NCI-H1105 treated with DMSO at 0.1 percent for 48 hours (cell line): ENCODE measurements at regions not wholly inside any gene's neighbourhood (a gene's known extent, or its start where the extent isn't known, plus 50 kb on each side); places are given as distances from the start of the nearest gene placed in this dataset.

ENCODE experiments used
- DNase-seq: peaks from one replicate; lab custom pipeline; 2025; lab: John Stamatoyannopoulos, UW

- no peak for DNase-seq
Measured at GRCh38 chr20:20877079-20877478, 164.6 kb upstream of the RALGAPA2 start.

GRCh38 chr20:20875716-20876115 is 163.3 kb upstream of the RALGAPA2 start:
- DNase-seq = no peak

DNA sequence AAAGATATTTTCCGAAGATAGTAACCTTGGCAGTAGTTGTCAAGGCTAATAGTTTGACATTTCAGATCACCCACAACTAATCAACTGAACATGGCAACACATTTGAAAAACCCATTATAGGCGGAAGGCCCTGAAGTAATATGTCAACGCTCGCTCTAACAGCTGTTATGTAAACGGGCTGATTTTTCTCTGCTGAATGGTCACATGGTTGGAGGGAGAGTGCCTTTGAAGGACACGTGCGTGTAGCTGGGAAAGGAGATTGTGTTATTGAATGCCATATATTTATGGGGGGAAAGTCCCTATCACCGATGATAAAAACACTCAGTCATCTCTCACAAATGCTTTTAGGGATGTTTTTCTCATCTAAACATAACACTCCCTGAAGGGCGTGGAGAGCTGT is 160.0 kb upstream of the RALGAPA2 start:
- DNase-seq = no peak

DNA sequence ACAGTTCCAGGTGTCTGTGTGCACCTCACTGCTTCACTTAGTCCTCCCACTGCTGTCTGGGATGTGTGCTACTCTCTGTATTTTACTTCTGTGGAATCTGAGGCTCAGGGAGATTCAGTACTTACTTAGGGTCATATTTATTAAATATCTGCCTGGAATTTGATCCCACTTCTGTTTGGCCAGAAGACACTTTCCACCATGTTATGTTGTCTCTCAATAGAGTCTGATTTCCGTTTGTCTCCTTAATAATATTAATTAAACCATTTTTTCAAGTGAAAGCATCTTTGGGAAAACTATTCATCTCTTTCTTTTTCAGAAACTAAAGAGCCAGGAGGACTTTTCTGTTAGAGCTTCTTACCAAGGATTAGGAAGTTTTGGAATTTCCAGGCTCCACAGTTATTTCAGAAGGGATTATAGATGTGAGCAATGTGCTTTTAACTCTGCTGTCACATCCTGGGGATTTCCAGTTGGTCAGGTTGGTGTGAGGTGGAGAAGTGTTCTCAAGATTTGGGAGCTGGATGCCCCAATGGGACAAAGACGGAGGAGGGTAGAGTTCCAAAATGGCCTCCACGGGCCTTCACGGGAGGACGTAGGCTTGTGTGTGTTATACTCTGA is 156.8 kb upstream of the RALGAPA2 start:
- DNase-seq = no peak

- DNase-seq = peak; percentile 81
Measured at GRCh38 chr20:20864351-20865096, 152.1 kb upstream of the RALGAPA2 start.

DNA sequence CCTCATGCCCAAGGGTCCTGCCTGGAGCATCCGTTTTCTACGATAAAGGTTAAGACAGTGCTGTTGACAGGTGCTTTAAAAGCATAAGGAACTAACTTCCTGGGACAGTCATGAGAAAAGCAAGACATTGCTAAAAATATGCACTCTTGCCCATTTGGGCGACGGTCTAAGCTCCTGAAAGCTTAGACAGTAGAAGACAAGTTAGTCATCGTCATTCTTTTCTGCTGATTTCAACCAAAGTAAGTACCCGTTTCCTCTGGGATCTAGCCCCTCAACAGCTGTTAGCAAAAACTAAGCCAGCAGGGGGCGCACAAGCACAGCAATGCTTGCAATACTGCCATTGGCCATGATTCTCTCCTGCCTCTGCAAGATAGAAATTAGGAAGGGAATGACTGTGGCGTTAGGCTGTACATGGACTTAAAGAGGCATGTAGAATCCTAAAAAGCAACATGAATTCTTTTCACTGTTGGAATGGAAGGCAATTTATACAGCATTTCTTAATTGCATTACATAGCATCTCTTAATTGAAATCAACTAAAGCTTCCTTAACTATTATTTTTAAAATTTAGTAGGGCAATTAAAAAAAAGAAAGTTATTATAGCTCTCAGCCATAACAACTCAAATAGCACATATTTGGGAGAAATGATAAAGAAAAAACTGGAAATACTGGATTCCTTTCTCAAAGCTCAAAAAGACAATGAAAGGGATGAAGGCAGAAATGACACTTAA is 147.8 kb upstream of the RALGAPA2 start:
- peak; percentile 93 for DNase-seq

DNA sequence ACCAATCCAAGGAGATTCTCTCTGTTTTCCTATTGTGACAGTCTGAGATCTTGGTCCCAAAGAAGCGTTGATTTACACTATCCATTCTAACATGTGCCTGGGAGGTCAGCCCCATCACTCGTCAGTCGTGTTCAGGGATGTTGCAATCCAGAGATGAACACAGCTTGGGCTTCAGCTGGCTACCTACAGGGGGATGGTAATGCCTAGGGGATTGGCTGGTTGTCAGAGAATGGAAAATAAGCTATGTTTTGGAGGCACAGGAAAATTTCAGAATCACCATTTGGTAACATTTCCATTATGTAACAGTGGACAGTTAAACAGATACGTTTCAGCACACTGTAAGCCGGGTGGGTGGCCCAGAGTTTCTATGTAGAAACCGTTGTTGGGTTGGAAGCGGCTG is 147.1 kb upstream of the RALGAPA2 start:
- no peak for DNase-seq

DNA sequence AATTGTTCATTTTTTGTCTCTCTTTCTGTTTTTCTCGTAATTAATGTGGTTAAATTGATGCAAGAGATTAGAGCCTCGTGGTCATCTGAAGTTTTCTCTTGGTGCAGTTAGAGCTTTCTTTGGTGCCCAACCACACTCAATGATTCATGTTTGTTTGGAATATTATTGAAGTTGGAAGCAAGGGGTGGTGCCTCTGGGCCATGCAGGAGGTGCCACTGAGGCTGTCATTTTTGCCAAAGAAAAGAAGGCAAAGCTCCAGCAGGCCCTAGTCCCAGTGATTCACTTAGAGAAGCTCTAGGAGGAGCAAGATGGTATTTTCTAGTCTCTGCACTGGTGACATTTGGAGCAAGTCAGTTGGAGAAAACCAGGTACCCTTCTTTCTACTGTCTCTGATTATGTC is 144.5 kb upstream of the RALGAPA2 start:
- no peak for DNase-seq

GRCh38 chr20:20856306-20856705 is 143.9 kb upstream of the RALGAPA2 start:
- DNase-seq = no peak

GRCh38 chr20:20851385-20851784 is 138.9 kb upstream of the RALGAPA2 start:
- DNase-seq = no peak

- no peak for DNase-seq
Measured at GRCh38 chr20:20850407-20850806, 138.0 kb upstream of the RALGAPA2 start.

DNA sequence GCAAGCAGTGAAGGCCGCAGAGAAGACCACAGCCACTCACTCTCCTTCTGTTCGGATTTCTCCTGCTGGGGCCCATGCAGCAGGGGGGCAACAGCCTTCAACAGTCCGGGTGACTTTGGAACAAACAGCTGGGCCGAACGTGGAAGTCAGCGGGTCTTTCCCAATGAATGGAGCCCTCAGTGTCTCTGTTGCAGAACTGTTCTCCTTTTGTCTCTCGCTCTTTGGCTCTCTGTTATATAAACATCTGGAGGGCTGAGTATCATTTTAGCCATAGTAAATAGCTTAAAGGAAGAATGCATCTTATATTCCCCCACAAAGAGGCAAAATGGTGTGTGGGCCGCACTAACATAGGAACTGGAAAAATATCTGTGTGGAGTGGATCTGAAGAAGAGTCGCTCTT is 136.7 kb upstream of the RALGAPA2 start:
- no peak for DNase-seq

DNA sequence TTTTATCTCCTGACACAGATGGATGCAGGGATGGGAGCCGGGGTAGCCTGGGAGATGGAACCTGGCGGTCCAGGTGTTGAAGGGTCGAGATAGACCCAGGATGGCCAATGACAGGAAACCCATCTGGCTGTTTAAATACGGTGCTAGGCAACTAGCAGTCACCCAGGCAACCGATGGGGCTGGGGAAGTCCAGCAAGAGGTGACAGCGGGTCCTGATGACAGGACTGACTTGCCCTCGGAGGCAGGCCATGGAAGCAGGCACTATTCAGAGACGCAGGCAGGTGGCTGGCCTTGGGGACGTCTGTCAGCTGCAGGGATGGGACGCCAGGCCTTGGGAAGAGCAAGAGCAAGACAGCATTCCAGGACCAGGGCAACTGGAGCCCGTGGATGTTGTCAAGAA is 135.4 kb upstream of the RALGAPA2 start:
- DNase-seq = no peak

GRCh38 chr20:20843982-20844381 is 131.5 kb upstream of the RALGAPA2 start:
- DNase-seq = no peak

- DNase-seq = no peak
Measured at GRCh38 chr20:20839771-20840170, 127.3 kb upstream of the RALGAPA2 start.

DNA sequence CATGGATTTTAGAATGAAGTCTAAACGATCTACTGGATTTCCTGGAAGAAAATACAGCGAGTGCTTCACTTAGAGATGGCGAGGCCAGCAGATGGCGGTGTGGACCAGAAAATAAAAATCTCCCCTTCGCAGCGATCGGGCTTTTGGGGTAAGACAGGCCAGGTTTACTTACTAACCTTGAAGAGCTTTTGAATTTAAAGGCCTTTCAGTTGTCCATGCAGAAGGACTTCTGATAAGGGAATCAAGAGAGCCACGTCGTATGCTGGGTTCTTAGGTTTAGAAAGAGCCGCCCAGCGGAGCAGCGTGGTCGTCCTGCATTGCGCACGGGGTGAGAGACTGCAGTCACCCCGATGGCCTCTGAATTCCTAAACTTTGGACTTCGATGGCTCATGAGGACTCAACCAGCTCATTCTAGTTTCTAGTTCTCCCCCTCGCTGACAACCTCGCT is 125.2 kb upstream of the RALGAPA2 start:
- peak; percentile 95 for DNase-seq

- no peak for DNase-seq
Measured at GRCh38 chr20:20836836-20837235, 124.4 kb upstream of the RALGAPA2 start.

DNA sequence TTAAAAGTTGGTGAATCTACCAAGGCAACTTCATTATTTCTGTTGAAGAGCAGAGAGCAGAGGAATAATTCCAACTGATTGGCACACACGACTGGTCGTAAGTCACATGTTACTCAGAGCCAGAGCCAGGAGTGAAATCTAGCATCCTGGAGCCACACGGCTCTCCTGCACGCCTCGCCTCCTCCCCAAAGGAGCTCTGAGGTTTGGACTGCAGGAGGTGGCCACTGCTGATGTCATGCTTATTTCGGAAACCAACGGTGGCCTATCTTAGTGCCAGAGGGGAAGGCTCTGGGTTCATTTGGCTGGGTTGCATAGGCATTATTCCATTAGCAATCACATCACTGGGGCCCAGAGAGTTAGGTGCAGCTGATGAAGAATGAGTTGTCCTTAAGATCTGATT is 123.5 kb upstream of the RALGAPA2 start:
- no peak for DNase-seq

DNA sequence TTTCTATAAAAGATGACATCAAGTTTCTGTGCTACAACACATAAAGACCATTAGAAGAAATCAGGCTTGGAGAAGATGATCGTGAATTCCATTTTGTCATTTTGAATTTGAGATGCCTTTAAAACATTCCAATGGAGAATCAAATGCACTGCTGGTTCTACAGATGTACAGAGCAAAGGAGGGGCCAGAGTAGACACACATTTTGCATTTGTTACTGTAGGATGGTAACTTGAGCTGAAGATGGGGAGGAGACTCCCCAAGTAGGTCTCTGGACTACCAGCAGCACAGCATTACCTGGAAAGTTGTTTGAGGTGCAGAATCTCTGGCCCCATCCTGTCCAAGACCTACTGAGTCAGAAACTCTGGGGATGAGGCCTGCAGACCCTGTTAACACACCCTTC is 121.6 kb upstream of the RALGAPA2 start:
- no peak for DNase-seq

- DNase-seq = no peak
Measured at GRCh38 chr20:20832715-20833114, 120.3 kb upstream of the RALGAPA2 start.

GRCh38 chr20:20831794-20832193 is 119.3 kb upstream of the RALGAPA2 start:
- no peak for DNase-seq

- DNase-seq = no peak
Measured at GRCh38 chr20:20829681-20830080, 117.2 kb upstream of the RALGAPA2 start.

DNA sequence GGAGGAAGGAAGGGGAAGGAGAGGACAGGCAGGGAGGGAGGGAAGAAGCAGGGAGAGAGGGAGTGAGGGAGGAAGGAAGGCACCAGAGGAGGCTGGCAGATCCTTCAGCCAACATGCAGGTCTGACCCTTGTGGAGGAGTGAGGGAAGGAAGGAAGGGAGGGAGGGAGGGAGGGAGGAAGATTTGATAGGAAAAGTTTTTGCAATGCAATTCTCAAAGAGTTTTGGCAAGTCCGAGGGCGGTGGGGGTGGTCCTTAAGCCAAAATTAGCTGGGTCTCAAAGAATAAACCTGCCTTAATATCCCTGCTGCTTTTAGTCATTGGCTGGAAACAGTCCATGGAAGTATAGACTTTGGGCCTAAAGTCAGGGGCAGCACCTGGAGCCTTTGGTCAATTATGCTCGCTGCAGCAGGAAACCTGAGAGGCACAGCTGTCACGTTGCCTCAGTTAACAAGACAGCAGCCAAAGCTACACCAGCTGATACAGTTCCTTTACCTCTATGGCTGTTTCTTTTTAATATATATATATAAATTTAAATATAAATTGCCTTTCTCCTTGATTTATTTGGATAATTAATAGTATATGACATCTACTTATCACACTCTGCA is 115.7 kb upstream of the RALGAPA2 start:
- DNase-seq = peak; percentile 44
